ENCODE measurements at regions not wholly inside any gene's neighbourhood (a gene's known extent, or its start where the extent isn't known, plus 50 kb on each side); places are given as distances from the start of the nearest gene placed in this dataset.

GRCh38 chr12:114963846-114964245, 279.9 kb upstream of the TBX3 start:
- Mint-ChIP-seq H3K27ac (no peak overlapping the region), H3K4me1 (no peaks in the 10 kb centered on the region), H3K4me3 (no peak overlapping the region), H3K36me3 (no peaks in the 10 kb centered on the region), H3K9me3 (peaks cover 0 to 3% (median 0%) of the 10 kb centered on the region in 7 donors), H3K27me3 (ENCODE audit: low read depth in 3 of 3) (no peaks in the 10 kb centered on the region)
- Histone ChIP-seq H3K9ac (ENCODE audit: insufficient read depth, low read length, poor library complexity, severe bottlenecking) (no peak overlapping the region), H3K36me3 (replicated peaks in 1 of 2; ENCODE audit: control insufficient read depth in 1 of 2, insufficient read depth in 2 of 2, low read length in 2 of 2) (no peaks in the 10 kb centered on the region), H3K4me3 (replicated peaks in 1 of 3; ENCODE audit: low read depth in 2 of 3, low read length in 3 of 3) (no peak overlapping the region), H3K4me1 (ENCODE audit: control insufficient read depth in 1 of 2, insufficient read depth in 2 of 2, low read length in 2 of 2) (no peaks in the 10 kb centered on the region), H3K9me3 (replicated peaks in 1 of 2; ENCODE audit: control insufficient read depth in 1 of 2, insufficient read depth in 1 of 2, low read length in 2 of 2) (no peaks in the 10 kb centered on the region), H2AFZ (ENCODE audit: insufficient read depth, low read depth, low read length, poor library complexity, severe bottlenecking) (no peak overlapping the region), H3K27ac (ENCODE audit: low read depth in 1 of 2, low read length in 2 of 2) (no peak overlapping the region), H4K20me1 (ENCODE audit: insufficient read depth, low read length) (no peaks in the 10 kb centered on the region), H3K4me2 (replicated peaks; ENCODE audit: extremely low read depth, low read length, poor library complexity, severe bottlenecking) (no peak overlapping the region), H3K79me2 (ENCODE audit: insufficient read depth, low read length) (no peaks in the 10 kb centered on the region), H3K27me3 (ENCODE audit: control insufficient read depth in 2 of 2, insufficient read depth in 2 of 2, low read length in 2 of 2) (no peaks in the 10 kb centered on the region)
- WGBS (ENCODE audit: insufficient coverage) = 80% methylated on average over 1 of the region's 4 CpGs
- TF ChIP-seq, protein P1, sequence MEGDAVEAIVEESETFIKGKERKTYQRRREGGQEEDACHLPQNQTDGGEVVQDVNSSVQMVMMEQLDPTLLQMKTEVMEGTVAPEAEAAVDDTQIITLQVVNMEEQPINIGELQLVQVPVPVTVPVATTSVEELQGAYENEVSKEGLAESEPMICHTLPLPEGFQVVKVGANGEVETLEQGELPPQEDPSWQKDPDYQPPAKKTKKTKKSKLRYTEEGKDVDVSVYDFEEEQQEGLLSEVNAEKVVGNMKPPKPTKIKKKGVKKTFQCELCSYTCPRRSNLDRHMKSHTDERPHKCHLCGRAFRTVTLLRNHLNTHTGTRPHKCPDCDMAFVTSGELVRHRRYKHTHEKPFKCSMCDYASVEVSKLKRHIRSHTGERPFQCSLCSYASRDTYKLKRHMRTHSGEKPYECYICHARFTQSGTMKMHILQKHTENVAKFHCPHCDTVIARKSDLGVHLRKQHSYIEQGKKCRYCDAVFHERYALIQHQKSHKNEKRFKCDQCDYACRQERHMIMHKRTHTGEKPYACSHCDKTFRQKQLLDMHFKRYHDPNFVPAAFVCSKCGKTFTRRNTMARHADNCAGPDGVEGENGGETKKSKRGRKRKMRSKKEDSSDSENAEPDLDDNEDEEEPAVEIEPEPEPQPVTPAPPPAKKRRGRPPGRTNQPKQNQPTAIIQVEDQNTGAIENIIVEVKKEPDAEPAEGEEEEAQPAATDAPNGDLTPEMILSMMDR (IDR thresholded peaks at IDR 0.05) = no peak
- DNase-seq = no peak
- intact Hi-C loops (cut with micrococcal nuclease) = no loop called here

DNA sequence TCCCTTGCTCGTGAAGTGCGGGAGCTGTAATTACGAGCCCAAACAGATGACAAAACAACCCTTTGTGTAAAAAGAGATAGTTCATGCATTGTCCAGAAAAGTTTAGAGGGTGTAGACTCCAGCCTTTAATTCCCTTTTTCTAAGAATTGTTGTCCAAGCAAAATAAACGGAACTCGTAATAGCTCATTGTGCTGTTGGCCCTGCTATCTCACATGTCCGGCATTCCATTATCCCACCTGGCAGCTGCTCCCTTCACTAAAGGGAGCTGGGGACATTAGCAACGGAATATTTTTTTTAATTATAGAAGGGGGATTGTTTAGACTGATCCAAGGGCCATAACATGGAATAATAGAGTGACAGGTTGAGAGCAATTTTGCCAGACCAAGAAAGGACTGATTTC, 277.5 kb upstream of the TBX3 start:
- Histone ChIP-seq H3K4me1 (ENCODE audit: control insufficient read depth in 1 of 2, insufficient read depth in 2 of 2, low read length in 2 of 2) (no peaks in the 10 kb centered on the region), H3K4me3 (replicated peaks in 1 of 3; ENCODE audit: low read depth in 2 of 3, low read length in 3 of 3) (no peak overlapping the region), H3K27ac (ENCODE audit: low read depth in 1 of 2, low read length in 2 of 2) (no peak overlapping the region), H3K9ac (ENCODE audit: insufficient read depth, low read length, poor library complexity, severe bottlenecking) (no peak overlapping the region), H4K20me1 (ENCODE audit: insufficient read depth, low read length) (no peaks in the 10 kb centered on the region), H3K36me3 (replicated peaks in 1 of 2; ENCODE audit: control insufficient read depth in 1 of 2, insufficient read depth in 2 of 2, low read length in 2 of 2) (no peaks in the 10 kb centered on the region), H3K4me2 (replicated peaks; ENCODE audit: extremely low read depth, low read length, poor library complexity, severe bottlenecking) (no peak overlapping the region), H3K79me2 (ENCODE audit: insufficient read depth, low read length) (no peaks in the 10 kb centered on the region), H3K27me3 (ENCODE audit: control insufficient read depth in 2 of 2, insufficient read depth in 2 of 2, low read length in 2 of 2) (no peaks in the 10 kb centered on the region), H3K9me3 (replicated peaks in 1 of 2; ENCODE audit: control insufficient read depth in 1 of 2, insufficient read depth in 1 of 2, low read length in 2 of 2) (no peaks in the 10 kb centered on the region), H2AFZ (ENCODE audit: insufficient read depth, low read depth, low read length, poor library complexity, severe bottlenecking) (no peak overlapping the region)
- Mint-ChIP-seq H3K4me3 (no peak overlapping the region), H3K4me1 (no peaks in the 10 kb centered on the region), H3K9me3 (peaks cover 0 to 8% (median 0%) of the 10 kb centered on the region in 7 donors), H3K27me3 (ENCODE audit: low read depth in 3 of 3) (peaks cover 0 to 2% (median 0%) of the 10 kb centered on the region in 3 donors), H3K27ac (no peak overlapping the region), H3K36me3 (no peaks in the 10 kb centered on the region)
- no peak for DNase-seq
- intact Hi-C loops (cut with micrococcal nuclease) = no loop called here
- 40% methylated on average over 1 of the region's 7 CpGs for WGBS (ENCODE audit: insufficient coverage)
- TF ChIP-seq, protein P1 (IDR thresholded peaks at IDR 0.05) = no peak
